NCI-H345 treated with DMSO at 0.1 percent for 48 hours (cell line): ENCODE measurements at regions not wholly inside any gene's neighbourhood (a gene's known extent, or its start where the extent isn't known, plus 50 kb on each side); places are given as distances from the start of the nearest gene placed in this dataset.

ENCODE experiments used
- DNase-seq: peaks from one replicate; lab custom pipeline; 2025; ENCODE audit not compliant: unreplicated experiment; lab: John Stamatoyannopoulos, UW

DNA sequence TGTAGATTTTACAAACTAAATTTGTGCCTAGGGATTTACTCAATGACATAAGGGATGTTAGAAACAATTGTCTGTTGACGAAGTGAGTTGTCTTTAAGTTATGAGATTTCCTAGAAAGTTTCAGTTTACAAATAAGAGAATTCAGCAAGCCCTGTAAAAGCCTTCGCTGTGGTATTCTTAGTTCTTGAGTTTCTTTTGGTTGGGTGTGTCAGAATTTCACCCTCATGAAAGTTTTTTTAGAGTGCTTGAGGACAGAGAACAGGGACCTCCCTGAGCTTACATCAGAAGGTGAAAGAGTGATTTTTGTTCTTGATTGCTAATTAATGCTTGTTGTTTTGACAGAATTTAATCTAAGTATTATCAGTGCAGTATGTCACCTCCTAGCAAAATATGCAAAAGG, 2628.2 kb downstream of the ARAP2 start:
- no peak for DNase-seq

DNA sequence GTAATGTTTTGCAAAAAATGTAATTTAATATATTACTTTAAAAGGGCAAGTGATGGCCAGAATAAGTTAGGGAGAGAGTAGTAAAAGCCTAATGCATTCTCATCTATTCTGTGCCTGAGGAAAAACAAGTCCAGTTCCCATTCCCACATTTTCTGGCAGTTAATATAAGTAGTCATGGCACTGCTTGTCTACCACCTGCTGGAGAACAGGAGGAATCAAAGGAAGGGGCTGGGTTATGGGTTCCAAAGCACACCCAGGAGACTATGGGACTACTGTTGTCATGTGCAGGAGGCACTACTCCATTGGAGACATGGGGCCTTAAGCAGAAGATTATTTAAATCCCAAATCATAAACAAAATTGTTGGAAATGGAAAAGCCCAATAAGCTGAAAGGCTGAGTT, 2618.6 kb downstream of the ARAP2 start:
- no peak for DNase-seq

DNA sequence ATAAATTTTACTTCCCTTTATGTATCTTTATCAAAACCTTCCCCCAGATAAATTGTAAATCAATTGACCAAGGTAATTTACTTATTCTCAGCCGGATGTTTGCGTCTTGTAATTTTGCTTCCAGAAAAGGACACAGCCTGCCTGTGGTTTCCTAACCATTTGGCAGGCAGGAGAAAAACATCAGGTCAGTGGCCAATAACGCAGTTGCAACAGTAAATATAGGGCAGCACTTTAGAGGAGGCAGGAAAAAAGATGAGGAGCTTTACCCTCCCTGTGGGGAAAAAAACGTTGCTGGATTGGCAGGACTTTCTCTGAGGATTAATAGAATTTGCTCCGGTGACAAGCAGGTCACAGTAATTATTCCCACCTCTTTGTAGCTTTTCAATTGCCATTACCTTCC, 2618.1 kb downstream of the ARAP2 start:
- no peak for DNase-seq

DNA sequence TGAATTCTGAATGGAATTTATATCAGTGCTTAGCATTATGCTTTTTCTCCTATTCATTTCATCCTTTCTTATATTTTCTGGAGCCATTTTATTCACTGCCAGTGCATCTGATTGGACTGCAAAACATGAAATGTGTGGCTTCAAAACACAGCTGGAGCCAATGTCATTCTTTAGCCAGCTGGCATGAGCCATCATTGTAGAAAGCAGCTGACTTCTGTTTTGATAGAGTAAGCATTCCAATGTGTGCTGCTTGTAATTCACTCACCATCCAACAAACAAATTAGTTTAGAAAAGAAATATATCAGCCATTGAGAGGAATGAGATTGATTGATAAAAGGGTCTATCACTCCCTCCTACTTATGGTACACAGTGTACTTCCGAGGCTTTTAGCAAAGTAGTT, 2616.0 kb downstream of the ARAP2 start:
- DNase-seq = no peak

DNA sequence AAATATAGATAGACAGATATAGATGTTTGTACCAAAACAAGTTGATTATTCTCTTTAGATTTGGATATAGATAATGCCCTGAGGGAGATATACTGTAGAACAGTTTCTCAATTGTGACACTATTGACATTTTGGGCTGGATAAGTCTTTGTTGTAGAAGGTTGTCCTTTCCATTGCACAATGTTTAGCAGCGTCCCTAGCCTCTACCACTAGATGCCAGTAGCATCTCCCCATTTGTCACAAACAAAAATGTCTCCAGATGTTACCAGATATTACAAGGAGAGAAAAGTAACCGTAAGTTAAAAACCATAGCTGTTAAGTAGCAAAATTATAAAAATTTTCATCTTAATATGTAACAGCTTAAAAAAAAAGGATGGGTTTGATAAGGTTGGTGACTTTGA, 2595.3 kb downstream of the ARAP2 start:
- no peak for DNase-seq

- DNase-seq = no peak
Observed at GRCh38 chr4:33649471-33649870, 2594.8 kb downstream of the ARAP2 start.

- DNase-seq = no peak
Observed at GRCh38 chr4:33650036-33650435, 2594.3 kb downstream of the ARAP2 start.

DNA sequence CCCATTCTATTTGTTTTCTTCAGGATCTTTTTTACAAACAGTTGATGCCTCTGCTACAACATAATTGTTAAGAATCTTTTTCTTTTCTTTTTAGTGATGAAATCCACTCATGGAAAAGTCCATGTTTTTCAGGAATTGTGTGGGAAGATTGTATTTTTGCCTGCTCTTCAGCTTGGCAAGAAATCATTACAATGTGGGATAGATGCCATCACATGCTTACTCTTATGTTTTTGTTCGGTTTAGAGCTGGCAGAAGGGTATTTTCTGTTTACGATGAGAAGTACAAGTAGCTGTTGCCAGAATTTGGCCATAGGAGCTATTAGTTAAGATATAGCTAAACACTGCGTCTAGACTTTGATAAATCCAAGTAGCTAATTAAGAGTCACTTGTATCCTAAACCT, 2585.3 kb downstream of the ARAP2 start:
- DNase-seq = no peak

GRCh38 chr4:33661636-33662035, 2582.7 kb downstream of the ARAP2 start:
- no peak for DNase-seq

- DNase-seq = no peak
Observed at GRCh38 chr4:33685939-33686338, 2558.4 kb downstream of the ARAP2 start.

DNA sequence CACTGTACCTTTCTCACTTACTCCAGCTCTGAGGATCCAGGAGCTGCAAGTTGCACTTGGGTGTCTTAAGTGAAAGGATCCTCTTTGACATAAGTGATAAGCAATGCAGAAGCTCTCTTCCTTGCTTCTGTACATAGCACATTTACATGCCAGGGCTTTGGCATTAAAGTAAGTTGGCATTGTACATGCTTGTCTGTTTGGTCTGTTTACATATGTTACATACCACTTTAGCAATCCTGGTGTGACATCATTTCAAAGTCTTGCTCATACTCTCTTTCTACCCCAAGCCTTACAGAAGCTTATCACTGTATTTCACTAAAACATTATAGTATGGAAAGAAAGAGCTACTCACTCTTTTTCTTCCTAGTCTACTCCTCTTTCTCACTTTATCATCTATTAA, 2548.3 kb downstream of the ARAP2 start:
- DNase-seq = no peak

DNA sequence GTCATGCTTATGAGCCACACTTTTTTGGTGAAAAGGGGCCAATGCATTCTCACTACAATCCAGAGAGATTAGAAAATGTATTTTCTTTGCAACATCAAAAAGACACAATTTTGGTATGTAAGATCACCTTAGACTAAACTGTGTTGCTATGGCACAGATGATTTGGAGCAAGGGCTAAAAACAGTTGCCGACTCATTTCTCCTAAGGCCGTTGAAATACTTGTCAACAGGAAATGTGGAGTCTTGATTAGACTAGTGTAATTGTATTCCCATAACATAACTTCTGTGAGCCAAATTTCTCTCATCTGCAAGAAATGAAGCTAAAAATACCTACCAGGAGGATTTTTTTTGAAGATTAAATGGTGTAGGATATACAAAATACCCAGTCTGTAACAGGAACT, 2547.7 kb downstream of the ARAP2 start:
- no peak for DNase-seq

DNA sequence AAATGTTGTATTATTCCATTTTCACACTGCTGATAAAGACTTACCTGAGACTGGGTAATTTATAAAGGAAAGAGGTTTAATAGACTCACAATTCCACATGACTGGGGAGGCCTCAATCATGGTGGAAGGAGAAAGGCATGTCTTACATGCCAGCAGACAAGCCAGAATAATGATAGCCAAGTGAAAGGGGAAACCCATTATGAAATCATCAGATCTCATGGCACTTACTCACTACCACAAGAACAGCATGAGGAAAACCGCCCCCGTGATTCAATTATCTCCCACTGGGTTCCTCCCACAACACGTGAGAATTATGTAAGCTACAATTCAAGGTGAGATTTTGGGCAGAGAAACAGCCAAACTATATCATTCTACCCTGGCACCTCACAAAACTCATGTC, 2535.1 kb downstream of the ARAP2 start:
- DNase-seq = no peak

DNA sequence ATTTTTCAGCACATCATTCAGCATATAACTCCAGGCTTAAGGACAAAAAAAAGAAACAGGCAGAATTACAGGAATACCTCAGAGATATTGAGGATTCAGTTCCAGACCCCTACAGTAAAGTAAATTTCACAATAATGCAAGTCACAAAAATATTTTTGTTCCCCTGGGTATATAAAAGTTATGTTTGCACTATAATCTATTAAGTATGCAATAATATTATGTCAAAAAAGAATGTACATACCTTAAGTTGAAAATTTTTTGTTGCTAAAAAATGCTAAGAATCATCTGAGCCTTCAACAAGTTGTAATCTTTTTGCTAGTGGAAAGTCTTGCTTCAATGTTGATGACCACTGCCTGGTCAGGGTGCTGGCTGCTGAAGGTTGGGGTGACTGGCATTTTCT, 2532.5 kb downstream of the ARAP2 start:
- DNase-seq = no peak

DNA sequence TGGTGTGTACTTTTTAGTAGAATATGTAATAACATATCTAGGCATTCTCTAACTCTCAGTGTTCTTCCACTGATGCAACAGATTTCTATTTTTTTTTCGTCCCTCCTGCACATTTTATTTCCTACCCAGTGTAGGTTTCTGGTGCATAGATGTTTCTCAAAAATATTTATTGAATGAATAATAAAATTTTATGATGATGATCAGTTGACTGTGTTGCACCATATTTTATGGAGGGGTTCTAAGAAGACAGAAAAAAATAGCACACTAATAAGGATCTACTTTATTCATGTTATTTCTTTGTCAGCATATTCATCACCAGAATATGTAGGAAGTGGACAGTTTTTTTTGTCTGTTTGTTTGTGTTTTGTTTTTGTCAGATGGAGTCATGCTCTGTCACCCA, 2529.3 kb downstream of the ARAP2 start:
- no peak for DNase-seq

DNA sequence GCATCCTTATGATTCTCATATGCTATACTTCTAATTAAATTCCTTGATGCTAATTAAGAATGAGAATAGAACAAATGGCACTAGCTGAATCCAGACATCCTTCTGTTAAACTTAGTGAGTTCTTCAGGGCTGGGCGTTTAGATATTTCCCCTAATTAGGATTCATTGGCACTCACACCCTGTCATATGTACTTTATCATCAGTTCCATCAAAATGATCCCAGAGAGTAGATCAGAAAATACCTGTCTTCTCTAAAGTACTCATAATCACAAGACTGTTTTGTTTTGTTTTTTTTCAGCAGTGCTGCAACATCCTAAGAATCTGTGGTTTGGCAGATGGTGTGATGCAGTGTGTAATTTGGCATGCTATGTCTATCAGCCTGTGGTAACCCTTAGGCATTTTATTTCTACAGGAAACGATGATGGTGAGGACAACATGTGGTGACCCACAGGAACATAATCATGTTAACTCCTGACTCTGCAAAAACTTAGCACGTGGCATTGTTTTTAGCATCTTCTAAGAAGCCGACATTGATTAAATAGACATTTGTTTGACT, 2528.4 kb downstream of the ARAP2 start:
- DNase-seq = no peak

- no peak for DNase-seq
Observed at GRCh38 chr4:33722254-33722653, 2522.1 kb downstream of the ARAP2 start.

- DNase-seq = no peak
Observed at GRCh38 chr4:33722800-33723516, 2521.4 kb downstream of the ARAP2 start.

- no peak for DNase-seq
Observed at GRCh38 chr4:33724685-33725084, 2519.6 kb downstream of the ARAP2 start.

DNA sequence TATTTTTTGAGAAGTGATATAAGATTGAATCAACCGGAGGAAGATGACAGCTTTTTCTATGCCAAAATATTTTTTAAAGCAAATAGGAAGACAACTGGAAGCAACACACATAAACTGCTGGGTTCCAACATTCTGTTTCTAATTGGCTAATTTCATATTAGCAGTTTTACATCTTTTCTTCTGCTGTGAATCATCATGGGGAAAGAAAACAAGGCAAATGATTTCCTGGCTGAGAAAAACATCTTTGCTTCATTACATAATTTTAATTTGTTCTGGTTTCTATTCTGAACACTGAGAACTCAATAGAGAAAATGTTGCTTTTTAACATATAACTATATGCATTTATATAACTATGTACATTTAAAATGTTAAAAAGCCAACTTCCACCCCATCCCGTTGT, 2518.5 kb downstream of the ARAP2 start:
- DNase-seq = no peak

GRCh38 chr4:33737726-33738125, 2506.6 kb downstream of the ARAP2 start:
- DNase-seq = no peak

DNA sequence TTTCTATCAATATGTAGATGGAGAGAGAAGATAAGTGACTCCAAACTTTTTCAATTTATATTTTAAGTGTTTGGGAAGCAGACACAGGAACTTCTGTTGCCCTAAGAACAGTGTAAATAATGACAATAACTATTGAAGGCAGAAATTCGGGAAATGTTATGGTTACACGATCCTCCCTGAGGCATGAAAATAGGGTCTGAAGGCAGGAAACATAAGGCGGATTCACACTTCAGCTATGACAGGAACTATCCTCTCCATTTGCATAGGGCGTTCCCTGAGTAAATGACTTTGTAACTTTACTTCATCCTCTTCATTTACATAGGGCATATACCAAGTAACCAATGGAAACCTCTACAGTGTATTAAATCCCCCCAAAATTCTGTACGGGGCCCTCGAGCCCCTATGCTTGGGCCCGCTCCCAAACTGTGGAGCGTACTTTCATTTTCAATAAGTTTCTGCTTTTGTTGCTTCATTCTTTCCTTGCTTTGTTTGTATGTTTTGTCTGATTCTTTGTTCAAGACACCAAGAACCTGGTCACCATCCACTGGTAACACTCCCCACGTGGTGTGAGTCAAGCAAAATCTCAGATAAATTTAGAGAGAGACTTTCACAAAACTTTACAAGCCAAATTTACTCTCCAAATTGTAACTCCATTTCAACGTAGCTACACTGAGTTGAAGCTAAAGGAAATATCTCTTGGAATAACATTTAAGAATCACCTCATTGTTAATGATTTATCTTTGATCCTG, 2504.3 kb downstream of the ARAP2 start:
- DNase-seq = no peak
